SU-DHL-6 (cell line): ENCODE measurements at regions not wholly inside any gene's neighbourhood (a gene's known extent, or its start where the extent isn't known, plus 50 kb on each side); places are given as distances from the start of the nearest gene placed in this dataset.

Source experiments
- CTCF ChIP-seq: fragments of 200-600 bp; sonication (generic); IDR thresholded peaks from one replicate; pipeline ENCODE4 v1.5.1; 2017; ENCODE audit warnings: antibody characterized with exemption, mild to moderate bottlenecking, low read length, moderate library complexity; ENCODE audit not compliant: insufficient read depth, poor library complexity, severe bottlenecking
- EZH2phosphoT487 ChIP-seq: fragments of 200-600 bp; sonication (generic), shearing (Covaris generic); conservative IDR thresholded peaks from 2 replicates; pipeline ENCODE4 v1.6.1; 2018; ENCODE audit warnings: mild to moderate bottlenecking, antibody characterized with exemption, low read length, moderate library complexity, mixed read lengths

GRCh38 chr16:35543486-35543885 is 2084.1 kb downstream of the TP53TG3F start:
- TF ChIP-seq CTCF (no peak), EZH2phosphoT487 (no peak)
